Astrocyte of the cerebellum (primary cell): ENCODE measurements at regions not wholly inside any gene's neighbourhood (a gene's known extent, or its start where the extent isn't known, plus 50 kb on each side); places are given as distances from the start of the nearest gene placed in this dataset.

Experiments
- DNase-seq: peaks from one replicate; pipeline ENCODE4 v3.0.0-alpha.2; 2011; ENCODE audit warnings: low read depth
- H3K4me3 ChIP-seq: 2 replicates; pipeline ENCODE4 v1.5.1; 2011; ENCODE audit warnings: mild to moderate bottlenecking, low read depth, low read length, moderate library complexity
- in situ Hi-C: cut with HindIII; loops from 2 replicates; pipeline ENCODE4 v1.10.0; 2017; ENCODE audit warnings: low sequenced_read_pairs
- TF ChIP-seq, protein P1 (sequence below): IDR thresholded peaks from 2 replicates; pipeline ENCODE4 v1.5.1; 2012; ENCODE audit warnings: low read length, low read depth, moderate library complexity, mild to moderate bottlenecking; ENCODE audit errors: missing control alignments

DNA sequence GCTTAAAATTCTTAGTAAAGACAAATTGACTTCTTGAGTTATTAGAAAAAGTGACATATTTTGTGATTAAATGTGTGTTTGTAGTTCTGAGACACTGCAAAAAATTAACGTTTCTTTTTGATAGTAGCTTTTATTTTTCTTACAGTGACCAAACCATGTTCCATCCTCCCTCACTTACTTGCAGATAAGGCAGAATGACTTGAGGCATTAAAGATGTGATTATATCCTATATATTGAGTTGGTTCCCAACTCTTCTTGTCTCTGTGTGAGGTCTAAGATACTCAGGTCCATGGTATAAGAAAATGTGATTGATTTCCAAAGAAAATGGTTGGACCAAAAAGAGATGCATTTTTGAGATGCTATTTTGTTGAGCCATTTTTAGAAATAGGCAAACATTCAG is 238.3 kb upstream of the NR2F2 start:
- TF ChIP-seq, protein P1, sequence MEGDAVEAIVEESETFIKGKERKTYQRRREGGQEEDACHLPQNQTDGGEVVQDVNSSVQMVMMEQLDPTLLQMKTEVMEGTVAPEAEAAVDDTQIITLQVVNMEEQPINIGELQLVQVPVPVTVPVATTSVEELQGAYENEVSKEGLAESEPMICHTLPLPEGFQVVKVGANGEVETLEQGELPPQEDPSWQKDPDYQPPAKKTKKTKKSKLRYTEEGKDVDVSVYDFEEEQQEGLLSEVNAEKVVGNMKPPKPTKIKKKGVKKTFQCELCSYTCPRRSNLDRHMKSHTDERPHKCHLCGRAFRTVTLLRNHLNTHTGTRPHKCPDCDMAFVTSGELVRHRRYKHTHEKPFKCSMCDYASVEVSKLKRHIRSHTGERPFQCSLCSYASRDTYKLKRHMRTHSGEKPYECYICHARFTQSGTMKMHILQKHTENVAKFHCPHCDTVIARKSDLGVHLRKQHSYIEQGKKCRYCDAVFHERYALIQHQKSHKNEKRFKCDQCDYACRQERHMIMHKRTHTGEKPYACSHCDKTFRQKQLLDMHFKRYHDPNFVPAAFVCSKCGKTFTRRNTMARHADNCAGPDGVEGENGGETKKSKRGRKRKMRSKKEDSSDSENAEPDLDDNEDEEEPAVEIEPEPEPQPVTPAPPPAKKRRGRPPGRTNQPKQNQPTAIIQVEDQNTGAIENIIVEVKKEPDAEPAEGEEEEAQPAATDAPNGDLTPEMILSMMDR = no peak
- no peak overlapping the region for H3K4me3 ChIP-seq
- DNase-seq = no peak
- in situ Hi-C loops = no loop called here

DNA sequence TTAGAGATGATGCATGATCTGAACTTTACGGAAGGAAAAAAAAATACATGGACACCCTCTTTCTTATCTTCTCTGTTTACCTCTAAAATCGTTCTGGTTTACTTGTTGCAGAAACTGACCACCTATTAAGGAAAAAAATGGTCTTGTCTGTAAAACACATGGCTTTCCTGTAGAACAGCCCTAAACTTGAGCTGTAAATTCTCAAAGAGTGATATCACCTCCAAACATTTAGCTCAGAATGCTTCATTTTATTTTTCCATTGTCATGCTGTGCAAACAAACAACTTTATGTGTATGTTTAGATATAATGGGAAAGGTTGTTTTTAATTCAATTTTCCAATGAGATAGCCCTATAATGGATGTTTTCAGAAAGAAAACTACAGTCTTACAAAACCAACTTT is 237.4 kb upstream of the NR2F2 start:
- TF ChIP-seq, protein P1 = no peak

DNA sequence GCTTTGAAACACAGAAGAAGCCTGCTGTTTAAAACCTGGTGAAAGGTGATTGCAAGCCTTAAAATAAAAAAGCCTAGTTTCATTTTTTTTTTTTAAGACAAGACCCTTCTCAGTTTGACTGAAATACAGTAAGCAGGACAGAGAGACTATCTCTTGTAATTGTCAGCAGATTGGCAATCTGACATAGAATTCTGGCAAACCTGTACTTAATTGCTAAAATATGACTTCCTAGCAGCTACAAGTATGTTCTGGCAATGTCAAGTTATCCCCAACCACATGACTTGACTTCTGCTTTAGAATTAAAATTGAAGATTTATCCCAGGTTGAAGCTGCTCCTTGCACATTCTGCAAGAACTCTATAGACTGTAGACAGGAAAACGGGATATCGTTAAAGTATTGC is 232.8 kb upstream of the NR2F2 start:
- in situ Hi-C loops = no loop called here
- H3K4me3 ChIP-seq = no peak overlapping the region
- TF ChIP-seq, protein P1 = no peak
- DNase-seq = no peak

More for the DNA sequence above, 237.4 kb upstream of the NR2F2 start:
- no peak overlapping the region for H3K4me3 ChIP-seq
- in situ Hi-C loops = no loop called here
- DNase-seq = no peak

DNA sequence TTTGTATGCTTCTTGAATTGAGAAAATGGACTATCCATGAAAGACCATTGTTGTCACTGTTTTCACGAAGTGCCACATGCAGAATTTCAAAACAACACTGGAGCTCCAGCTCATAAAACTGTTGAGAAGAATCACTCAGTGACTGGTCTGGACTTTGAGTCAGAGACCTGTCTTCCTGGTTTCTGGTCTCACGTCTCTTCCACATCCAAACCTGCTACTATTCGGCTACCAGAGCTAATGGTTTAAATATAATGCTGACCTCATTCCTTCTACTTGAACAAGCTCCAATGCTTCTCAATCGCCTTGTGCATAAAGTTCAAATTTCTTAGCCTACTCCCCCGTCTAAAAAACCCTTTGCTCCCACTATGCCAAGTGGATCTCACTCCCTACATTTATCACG is 227.9 kb upstream of the NR2F2 start:
- no peak overlapping the region for H3K4me3 ChIP-seq
- DNase-seq = no peak
- in situ Hi-C loops = no loop called here
- TF ChIP-seq, protein P1 = no peak

DNA sequence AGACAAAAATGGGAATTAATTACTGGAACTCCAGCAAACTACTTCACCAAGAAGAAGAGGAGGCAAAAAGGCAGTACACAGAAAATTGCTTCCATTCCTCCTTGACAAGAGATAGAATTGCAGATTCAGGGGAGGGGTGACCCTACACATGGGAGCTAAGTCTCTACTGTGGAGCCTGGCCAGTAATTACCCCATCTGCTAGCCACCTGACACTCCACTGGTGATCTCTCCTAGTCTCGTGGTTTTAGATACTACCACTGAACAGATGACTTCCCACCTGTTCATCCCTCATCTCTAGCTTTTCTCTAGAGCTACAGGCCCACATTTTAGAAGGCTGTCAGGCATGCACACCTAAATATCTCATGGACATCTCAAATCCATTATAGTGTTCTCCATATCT is 224.3 kb upstream of the NR2F2 start:
- DNase-seq = no peak
- TF ChIP-seq, protein P1 = no peak

DNA sequence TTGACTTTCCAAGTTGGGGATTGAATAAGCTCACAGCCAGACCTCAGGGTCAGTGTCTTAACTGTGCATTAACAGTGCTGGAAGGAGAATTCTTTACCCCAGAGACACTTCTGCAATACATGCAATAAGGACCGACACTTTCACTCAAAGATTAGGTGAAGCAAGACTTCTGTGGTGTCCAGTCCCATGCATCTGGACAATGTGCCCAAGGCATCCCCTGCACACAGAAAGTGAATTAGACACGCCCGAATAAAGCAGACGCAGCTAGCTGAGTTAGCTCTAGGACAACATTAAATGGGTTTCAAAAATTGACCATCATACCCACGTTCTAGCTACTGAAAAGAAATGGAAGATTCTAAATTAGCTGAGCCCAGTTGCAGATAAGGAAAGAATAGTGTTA is 223.9 kb upstream of the NR2F2 start:
- H3K4me3 ChIP-seq = no peak overlapping the region
- in situ Hi-C loops = no loop called here
- DNase-seq = no peak
- TF ChIP-seq, protein P1 = no peak

More for the DNA sequence above, 224.3 kb upstream of the NR2F2 start:
- in situ Hi-C loops = no loop called here
- no peak overlapping the region for H3K4me3 ChIP-seq

DNA sequence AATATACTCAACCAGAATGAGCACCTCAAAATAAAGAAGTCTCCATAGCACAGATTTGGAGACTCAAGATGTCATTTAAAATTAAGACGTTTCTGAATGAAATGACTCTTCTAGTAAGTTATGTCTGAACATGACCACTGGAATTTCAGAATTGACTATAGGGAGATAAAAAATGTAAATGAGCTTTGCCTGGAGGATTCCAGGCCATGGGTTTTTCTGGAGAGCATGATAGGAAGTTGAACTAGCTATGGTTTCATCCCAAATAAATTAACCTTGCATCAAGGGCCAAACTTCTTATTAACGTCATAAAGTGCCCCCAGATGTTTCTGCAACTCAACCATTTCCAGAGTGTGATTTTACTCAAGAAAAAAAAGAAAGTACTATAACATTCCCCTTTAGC is 222.6 kb upstream of the NR2F2 start:
- H3K4me3 ChIP-seq = no peak overlapping the region
- DNase-seq = peak; percentile 26
- in situ Hi-C loops = no loop called here
- TF ChIP-seq, protein P1 = no peak
